Peyer's patch (tissue), 4 donors: ENCODE measurements at regions not wholly inside any gene's neighbourhood (a gene's known extent, or its start where the extent isn't known, plus 50 kb on each side); places are given as distances from the start of the nearest gene placed in this dataset.

ENCODE experiments used
- CTCF ChIP-seq, 6 experiments: fragments of 450-650 bp in 4 of 6; fragments of 200-600 bp in 2 of 6; sonication (generic) in 1 of 6; IDR thresholded peaks; one replicate each; pipeline ENCODE4 v1.5.1; 2017 to 2019; ENCODE audit warnings: antibody characterized with exemption in 6 of 6, mild to moderate bottlenecking in 3 of 6, moderate library complexity in 1 of 6
- POLR2A ChIP-seq, 2 donors: fragments of 450-650 bp; IDR thresholded peaks; one replicate each; pipeline ENCODE4 v1.5.1; 2017; ENCODE audit warnings: antibody characterized with exemption in 2 of 2, mild to moderate bottlenecking in 2 of 2, moderate library complexity in 2 of 2

- TF ChIP-seq CTCF (IDR thresholded peaks at IDR 0.05) (no peak), POLR2A (IDR thresholded peaks at IDR 0.05) (no peak)
Observed at GRCh38 chr15:72995849-72996248, 56.4 kb upstream of the NEO1 start.
